ENCODE measurements at regions not wholly inside any gene's neighbourhood (a gene's known extent, or its start where the extent isn't known, plus 50 kb on each side); places are given as distances from the start of the nearest gene placed in this dataset.

DNA sequence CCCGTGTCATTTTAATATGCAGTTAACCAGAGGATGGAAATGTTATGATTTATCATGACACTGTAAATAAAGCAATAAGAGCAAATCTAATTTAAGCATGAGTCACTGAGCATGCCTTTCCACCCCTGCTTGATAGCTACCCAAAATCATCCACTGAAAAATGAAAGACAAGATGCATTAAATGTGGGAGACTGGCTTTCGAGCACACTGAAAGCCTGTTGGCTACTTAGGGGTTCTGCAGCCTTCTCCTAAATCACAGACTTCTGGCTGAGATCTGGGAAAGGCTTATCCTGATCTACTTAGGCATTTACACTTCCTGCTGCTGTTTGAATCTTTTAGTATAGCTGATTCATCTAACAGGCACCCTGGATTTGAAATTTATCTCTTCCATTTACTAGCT is 778.3 kb upstream of the CDH7 start:
- Mint-ChIP-seq H3K27me3 (no peaks in the 10 kb centered on the region), H3K4me3 (no peak overlapping the region), H3K9me3 (no peaks in the 10 kb centered on the region), H3K4me1 (no peaks in the 10 kb centered on the region), H3K27ac (no peak overlapping the region), H3K36me3 (ENCODE audit: low read depth) (no peaks in the 10 kb centered on the region)
- POLR2A ChIA-PET = no interaction called here
- CTCF ChIA-PET = no interaction called here
- TF ChIP-seq, protein P1, sequence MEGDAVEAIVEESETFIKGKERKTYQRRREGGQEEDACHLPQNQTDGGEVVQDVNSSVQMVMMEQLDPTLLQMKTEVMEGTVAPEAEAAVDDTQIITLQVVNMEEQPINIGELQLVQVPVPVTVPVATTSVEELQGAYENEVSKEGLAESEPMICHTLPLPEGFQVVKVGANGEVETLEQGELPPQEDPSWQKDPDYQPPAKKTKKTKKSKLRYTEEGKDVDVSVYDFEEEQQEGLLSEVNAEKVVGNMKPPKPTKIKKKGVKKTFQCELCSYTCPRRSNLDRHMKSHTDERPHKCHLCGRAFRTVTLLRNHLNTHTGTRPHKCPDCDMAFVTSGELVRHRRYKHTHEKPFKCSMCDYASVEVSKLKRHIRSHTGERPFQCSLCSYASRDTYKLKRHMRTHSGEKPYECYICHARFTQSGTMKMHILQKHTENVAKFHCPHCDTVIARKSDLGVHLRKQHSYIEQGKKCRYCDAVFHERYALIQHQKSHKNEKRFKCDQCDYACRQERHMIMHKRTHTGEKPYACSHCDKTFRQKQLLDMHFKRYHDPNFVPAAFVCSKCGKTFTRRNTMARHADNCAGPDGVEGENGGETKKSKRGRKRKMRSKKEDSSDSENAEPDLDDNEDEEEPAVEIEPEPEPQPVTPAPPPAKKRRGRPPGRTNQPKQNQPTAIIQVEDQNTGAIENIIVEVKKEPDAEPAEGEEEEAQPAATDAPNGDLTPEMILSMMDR (IDR thresholded peaks at IDR 0.05) = no peak
- no peak for DNase-seq
- intact Hi-C loops (cut with micrococcal nuclease) = no loop called here
- no peak for ATAC-seq (ENCODE audit: low read depth)

DNA sequence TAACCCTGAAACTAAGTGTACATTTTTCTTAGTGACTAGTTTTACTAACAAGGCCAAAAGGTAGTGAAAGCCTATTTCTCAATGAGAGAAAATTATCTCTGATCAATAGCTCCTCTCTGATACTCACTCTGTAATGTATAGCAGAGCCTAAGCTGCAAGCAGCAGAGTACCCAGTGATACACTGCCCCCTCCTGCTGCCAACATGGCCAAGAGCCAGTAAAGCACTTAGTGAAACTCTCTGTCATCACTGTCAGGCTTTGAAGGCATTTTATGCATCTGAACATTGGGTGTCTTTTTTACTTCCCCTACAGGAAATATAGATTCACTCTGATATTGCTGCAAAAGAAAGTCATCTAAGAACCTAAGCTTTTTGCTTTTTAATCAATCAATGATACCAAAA is 784.1 kb upstream of the CDH7 start:
- no peak overlapping the region for H3K4me3 Mint-ChIP-seq
- no peaks in the 10 kb centered on the region for H3K27me3 Mint-ChIP-seq
- ChIA-PET CTCF (no interaction called here), POLR2A (no interaction called here)
- TF ChIP-seq, protein P1 (IDR thresholded peaks at IDR 0.05) = no peak
- ATAC-seq (ENCODE audit: low read depth) (no peak), DNase-seq (no peak)
- no peaks in the 10 kb centered on the region for H3K36me3 Mint-ChIP-seq (ENCODE audit: low read depth)
- no peaks in the 10 kb centered on the region for H3K4me1 Mint-ChIP-seq
- no peaks in the 10 kb centered on the region for H3K9me3 Mint-ChIP-seq
- H3K27ac Mint-ChIP-seq = no peak overlapping the region
- intact Hi-C loops (cut with micrococcal nuclease) = loop anchor here (10.0 kb wide), 1 partner anchor 842 kb away; no protein-coding TSS in a partner anchor

DNA sequence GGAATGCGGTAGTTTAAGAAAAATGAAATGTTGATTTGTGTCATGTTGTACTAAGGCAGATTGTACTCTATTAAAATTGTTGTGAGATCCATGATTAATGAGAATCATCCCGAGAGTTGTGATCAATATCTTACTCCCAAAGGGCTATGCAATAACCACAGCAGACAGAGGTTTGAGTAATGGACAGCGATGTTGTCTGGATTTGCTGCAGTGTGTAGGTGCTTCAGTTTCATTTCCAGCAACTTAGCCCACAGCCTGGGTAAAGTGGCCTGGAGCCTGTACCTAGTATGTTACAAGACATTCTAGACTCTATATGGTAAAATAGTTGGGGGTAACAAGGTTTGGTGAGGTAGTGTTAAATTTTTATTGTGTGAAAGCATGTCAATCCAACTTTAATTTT is 794.3 kb upstream of the CDH7 start:
- ATAC-seq (ENCODE audit: low read depth) = no peak
- H3K4me1 Mint-ChIP-seq = no peaks in the 10 kb centered on the region
- TF ChIP-seq, protein P1 (IDR thresholded peaks at IDR 0.05) = no peak
- DNase-seq = no peak
- no peak overlapping the region for H3K4me3 Mint-ChIP-seq
- ChIA-PET CTCF (no interaction called here), POLR2A (no interaction called here)
- H3K27ac Mint-ChIP-seq = no peak overlapping the region
- no peaks in the 10 kb centered on the region for H3K27me3 Mint-ChIP-seq
- H3K36me3 Mint-ChIP-seq (ENCODE audit: low read depth) = no peaks in the 10 kb centered on the region
- intact Hi-C loops (cut with micrococcal nuclease) = no loop called here
- H3K9me3 Mint-ChIP-seq = no peaks in the 10 kb centered on the region

DNA sequence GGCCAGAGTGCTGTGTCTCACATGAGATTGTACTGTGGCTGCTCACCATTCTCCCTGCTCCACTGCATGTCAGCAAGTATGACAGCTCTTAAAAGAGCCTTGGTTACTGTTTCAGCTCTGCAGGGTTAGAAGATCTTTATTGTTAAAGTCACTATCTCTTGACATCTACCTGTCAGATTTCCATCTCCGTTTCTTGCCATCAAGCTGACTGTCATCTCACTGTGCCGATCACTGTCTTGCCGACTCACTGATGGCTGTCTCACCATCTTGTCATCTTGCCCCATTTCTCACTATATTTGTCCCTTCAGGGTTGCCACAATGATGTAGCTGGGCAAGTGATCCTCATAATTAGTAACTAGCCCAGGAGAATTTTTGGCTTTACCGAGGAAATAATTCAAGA is 800.9 kb upstream of the CDH7 start:
- H3K4me3 Mint-ChIP-seq = no peak overlapping the region
- H3K4me1 Mint-ChIP-seq = no peaks in the 10 kb centered on the region
- no peaks in the 10 kb centered on the region for H3K27me3 Mint-ChIP-seq
- H3K9me3 Mint-ChIP-seq = peaks cover 4% of the 10 kb centered on the region
- intact Hi-C loops (cut with micrococcal nuclease) = no loop called here
- H3K27ac Mint-ChIP-seq = no peak overlapping the region
- POLR2A ChIA-PET = no interaction called here
- DNase-seq (no peak), ATAC-seq (ENCODE audit: low read depth) (no peak)
- TF ChIP-seq, protein P1 (IDR thresholded peaks at IDR 0.05) = no peak
- CTCF ChIA-PET = no interaction called here
- H3K36me3 Mint-ChIP-seq (ENCODE audit: low read depth) = no peaks in the 10 kb centered on the region

DNA sequence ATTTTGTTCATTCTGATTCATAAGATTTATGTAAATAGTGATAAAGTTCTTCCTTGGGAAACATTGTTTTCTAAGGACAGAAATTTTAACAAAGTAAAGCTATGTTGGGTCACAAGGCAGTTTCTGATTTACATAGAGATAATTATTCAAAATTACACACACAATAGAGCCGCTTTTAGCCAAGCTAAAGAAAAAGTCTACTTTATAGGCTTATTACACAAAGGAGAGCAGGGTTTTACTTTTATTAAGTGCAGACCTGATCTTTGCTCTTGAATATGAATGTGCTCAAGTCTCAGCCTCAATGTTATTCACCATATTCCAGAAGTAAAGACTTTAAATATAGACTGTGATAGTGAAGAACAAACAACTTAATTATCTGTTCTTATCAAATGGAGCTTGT is 787.8 kb upstream of the LINC00305 start:
- no peaks in the 10 kb centered on the region for H3K27me3 Mint-ChIP-seq
- no peak overlapping the region for H3K27ac Mint-ChIP-seq
- H3K4me1 Mint-ChIP-seq = no peaks in the 10 kb centered on the region
- POLR2A ChIA-PET = no interaction called here
- ATAC-seq (ENCODE audit: low read depth) = no peak
- DNase-seq = no peak
- intact Hi-C loops (cut with micrococcal nuclease) = loop anchor here (10.0 kb wide), 1 partner anchor 62 kb away; no protein-coding TSS in a partner anchor
- no peak overlapping the region for H3K4me3 Mint-ChIP-seq
- H3K9me3 Mint-ChIP-seq = no peaks in the 10 kb centered on the region
- H3K36me3 Mint-ChIP-seq (ENCODE audit: low read depth) = no peaks in the 10 kb centered on the region
- TF ChIP-seq, protein P1 (IDR thresholded peaks at IDR 0.05) = no peak
- CTCF ChIA-PET = no interaction called here
